ENCODE measurements at regions not wholly inside any gene's neighbourhood (a gene's known extent, or its start where the extent isn't known, plus 50 kb on each side); places are given as distances from the start of the nearest gene placed in this dataset.

GRCh38 chr18:69291755-69292154 is 108.9 kb upstream of the DOK6 start:
- Histone ChIP-seq H3K36me3 (ENCODE audit: control insufficient read depth in 4 of 4, insufficient read depth in 3 of 4, low read depth in 1 of 4, low read length in 3 of 4) (no peaks in the 10 kb centered on the region), H3K9ac (ENCODE audit: low read depth in 1 of 2, low read length in 2 of 2) (no peak overlapping the region), H3K9me3 (ENCODE audit: control insufficient read depth in 4 of 4, low read length in 3 of 4) (no peaks in the 10 kb centered on the region), H3K4me3 (ENCODE audit: low read depth in 1 of 3, low read length in 3 of 3) (no peak overlapping the region), H3K27ac (ENCODE audit: low read depth in 1 of 2, low read length in 2 of 2) (no peak overlapping the region), H3K27me3 (ENCODE audit: control insufficient read depth in 4 of 4, insufficient read depth in 4 of 4, low read length in 3 of 4) (no peaks in the 10 kb centered on the region), H3K4me1 (ENCODE audit: control insufficient read depth in 4 of 4, insufficient read depth in 4 of 4, low read length in 3 of 4) (no peaks in the 10 kb centered on the region)
- WGBS, result 83% methylated on average over 5 of the region's 5 CpGs
- no peak for TF ChIP-seq TAF1 (conservative IDR thresholded peaks at IDR 0.05)
- no peak for DNase-seq (ENCODE audit: low spot score)

- TF ChIP-seq GABPA (IDR thresholded peaks at IDR 0.05 in 1 of 2, conservative IDR thresholded peaks at IDR 0.05 in 1 of 2) (no peak), MAX (IDR thresholded peaks at IDR 0.05) (no peak), JUND (IDR thresholded peaks at IDR 0.05) (no peak), FOXA2 (IDR thresholded peaks at IDR 0.05) (no peak), ZBTB33 (IDR thresholded peaks at IDR 0.05) (no peak), RXRA (IDR thresholded peaks at IDR 0.05) (no peak), CTCF (IDR thresholded peaks at IDR 0.05; ENCODE audit: low read depth, low read length, missing input control) (no peak), FOXA1 (IDR thresholded peaks at IDR 0.05) (no peak), HNF4G (IDR thresholded peaks at IDR 0.05) (no peak), HNF4A (conservative IDR thresholded peaks at IDR 0.05) (no peak), YY1 (IDR thresholded peaks at IDR 0.05) (no peak), NR2F2 (IDR thresholded peaks at IDR 0.05) (no peak), TAF1 (conservative IDR thresholded peaks at IDR 0.05) (no peak), SP1 (IDR thresholded peaks at IDR 0.05) (no peak), RAD21 (IDR thresholded peaks at IDR 0.05) (no peak), EGR1 (IDR thresholded peaks at IDR 0.05; ENCODE audit: low read depth in 2 of 2) (no peak)
- TF ChIP-seq, protein P1, sequence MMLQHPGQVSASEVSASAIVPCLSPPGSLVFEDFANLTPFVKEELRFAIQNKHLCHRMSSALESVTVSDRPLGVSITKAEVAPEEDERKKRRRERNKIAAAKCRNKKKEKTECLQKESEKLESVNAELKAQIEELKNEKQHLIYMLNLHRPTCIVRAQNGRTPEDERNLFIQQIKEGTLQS (IDR thresholded peaks at IDR 0.05), result no peak
- TF ChIP-seq, protein P2, sequence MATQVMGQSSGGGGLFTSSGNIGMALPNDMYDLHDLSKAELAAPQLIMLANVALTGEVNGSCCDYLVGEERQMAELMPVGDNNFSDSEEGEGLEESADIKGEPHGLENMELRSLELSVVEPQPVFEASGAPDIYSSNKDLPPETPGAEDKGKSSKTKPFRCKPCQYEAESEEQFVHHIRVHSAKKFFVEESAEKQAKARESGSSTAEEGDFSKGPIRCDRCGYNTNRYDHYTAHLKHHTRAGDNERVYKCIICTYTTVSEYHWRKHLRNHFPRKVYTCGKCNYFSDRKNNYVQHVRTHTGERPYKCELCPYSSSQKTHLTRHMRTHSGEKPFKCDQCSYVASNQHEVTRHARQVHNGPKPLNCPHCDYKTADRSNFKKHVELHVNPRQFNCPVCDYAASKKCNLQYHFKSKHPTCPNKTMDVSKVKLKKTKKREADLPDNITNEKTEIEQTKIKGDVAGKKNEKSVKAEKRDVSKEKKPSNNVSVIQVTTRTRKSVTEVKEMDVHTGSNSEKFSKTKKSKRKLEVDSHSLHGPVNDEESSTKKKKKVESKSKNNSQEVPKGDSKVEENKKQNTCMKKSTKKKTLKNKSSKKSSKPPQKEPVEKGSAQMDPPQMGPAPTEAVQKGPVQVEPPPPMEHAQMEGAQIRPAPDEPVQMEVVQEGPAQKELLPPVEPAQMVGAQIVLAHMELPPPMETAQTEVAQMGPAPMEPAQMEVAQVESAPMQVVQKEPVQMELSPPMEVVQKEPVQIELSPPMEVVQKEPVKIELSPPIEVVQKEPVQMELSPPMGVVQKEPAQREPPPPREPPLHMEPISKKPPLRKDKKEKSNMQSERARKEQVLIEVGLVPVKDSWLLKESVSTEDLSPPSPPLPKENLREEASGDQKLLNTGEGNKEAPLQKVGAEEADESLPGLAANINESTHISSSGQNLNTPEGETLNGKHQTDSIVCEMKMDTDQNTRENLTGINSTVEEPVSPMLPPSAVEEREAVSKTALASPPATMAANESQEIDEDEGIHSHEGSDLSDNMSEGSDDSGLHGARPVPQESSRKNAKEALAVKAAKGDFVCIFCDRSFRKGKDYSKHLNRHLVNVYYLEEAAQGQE (IDR thresholded peaks at IDR 0.05), result no peak
- Histone ChIP-seq H3K9me3 (ENCODE audit: control insufficient read depth in 4 of 4, low read length in 3 of 4) (no peaks in the 10 kb centered on the region), H3K9ac (ENCODE audit: low read depth in 1 of 2, low read length in 2 of 2) (no peak overlapping the region), H3K27me3 (ENCODE audit: control insufficient read depth in 4 of 4, insufficient read depth in 4 of 4, low read length in 3 of 4) (no peaks in the 10 kb centered on the region), H3K36me3 (ENCODE audit: control insufficient read depth in 4 of 4, insufficient read depth in 3 of 4, low read depth in 1 of 4, low read length in 3 of 4) (no peaks in the 10 kb centered on the region), H3K4me3 (ENCODE audit: low read depth in 1 of 3, low read length in 3 of 3) (no peak overlapping the region), H3K4me1 (ENCODE audit: control insufficient read depth in 4 of 4, insufficient read depth in 4 of 4, low read length in 3 of 4) (no peaks in the 10 kb centered on the region), H3K27ac (ENCODE audit: low read depth in 1 of 2, low read length in 2 of 2) (no peak overlapping the region)
- 75% methylated on average over 3 of the region's 3 CpGs for WGBS
- DNase-seq (ENCODE audit: low spot score), result no peak
These were observed 100.5 kb upstream of the DOK6 start for GRCh38 chr18:69300185-69300584.
